ENCODE measurements at regions not wholly inside any gene's neighbourhood (a gene's known extent, or its start where the extent isn't known, plus 50 kb on each side); places are given as distances from the start of the nearest gene placed in this dataset.

DNA sequence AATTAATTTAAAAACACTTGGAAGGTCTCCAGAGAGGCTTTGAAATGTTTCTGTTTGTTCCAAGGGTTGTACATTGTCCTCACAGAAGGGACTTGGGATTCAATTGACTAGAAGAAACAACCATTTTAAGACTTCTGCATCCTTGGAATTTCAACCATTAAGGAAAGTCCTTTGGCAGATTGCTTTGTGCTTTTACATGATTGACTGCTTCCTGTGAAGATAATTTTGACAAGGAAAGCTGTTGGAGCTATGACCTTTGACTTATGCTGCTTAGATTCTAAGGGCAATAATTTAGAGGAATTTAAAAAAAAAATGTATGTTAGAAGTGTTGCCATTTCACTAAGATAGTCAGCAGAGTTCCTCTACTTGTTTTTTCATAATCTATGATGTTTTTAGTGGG lies 483.9 kb upstream of the TBL1XR1 start:
- H3K4me3 ChIP-seq (replicated peaks; ENCODE audit: low read depth, low read length) = no peak overlapping the region
- no peak for DNase-seq (ENCODE audit: low read depth)
- TF ChIP-seq, protein P1, sequence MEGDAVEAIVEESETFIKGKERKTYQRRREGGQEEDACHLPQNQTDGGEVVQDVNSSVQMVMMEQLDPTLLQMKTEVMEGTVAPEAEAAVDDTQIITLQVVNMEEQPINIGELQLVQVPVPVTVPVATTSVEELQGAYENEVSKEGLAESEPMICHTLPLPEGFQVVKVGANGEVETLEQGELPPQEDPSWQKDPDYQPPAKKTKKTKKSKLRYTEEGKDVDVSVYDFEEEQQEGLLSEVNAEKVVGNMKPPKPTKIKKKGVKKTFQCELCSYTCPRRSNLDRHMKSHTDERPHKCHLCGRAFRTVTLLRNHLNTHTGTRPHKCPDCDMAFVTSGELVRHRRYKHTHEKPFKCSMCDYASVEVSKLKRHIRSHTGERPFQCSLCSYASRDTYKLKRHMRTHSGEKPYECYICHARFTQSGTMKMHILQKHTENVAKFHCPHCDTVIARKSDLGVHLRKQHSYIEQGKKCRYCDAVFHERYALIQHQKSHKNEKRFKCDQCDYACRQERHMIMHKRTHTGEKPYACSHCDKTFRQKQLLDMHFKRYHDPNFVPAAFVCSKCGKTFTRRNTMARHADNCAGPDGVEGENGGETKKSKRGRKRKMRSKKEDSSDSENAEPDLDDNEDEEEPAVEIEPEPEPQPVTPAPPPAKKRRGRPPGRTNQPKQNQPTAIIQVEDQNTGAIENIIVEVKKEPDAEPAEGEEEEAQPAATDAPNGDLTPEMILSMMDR (IDR thresholded peaks at IDR 0.05; ENCODE audit: low read length, missing control alignments) = no peak

DNA sequence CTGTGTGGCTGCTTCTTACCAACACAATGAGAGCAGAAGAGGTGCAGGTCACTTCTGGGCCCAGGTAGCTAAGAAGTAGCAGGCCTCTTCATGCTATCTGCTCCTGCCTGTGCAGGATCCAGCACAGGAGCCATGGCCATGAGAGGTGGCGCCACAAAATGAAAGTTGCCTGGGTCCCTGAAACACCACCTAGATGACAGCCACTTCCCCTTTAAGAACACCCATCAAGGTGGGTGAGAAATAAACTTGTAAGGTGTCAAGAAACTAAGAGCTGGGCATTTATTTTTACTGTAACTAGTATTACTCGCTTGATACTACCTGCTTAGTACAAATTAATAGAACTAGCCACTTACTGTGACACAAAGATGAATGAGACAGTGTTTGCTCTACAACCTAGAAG lies 484.6 kb upstream of the TBL1XR1 start:
- TF ChIP-seq, protein P1 (IDR thresholded peaks at IDR 0.05; ENCODE audit: low read length, missing control alignments) = no peak
- no peak for DNase-seq (ENCODE audit: low read depth)
- H3K4me3 ChIP-seq (replicated peaks; ENCODE audit: low read depth, low read length) = no peak overlapping the region

DNA sequence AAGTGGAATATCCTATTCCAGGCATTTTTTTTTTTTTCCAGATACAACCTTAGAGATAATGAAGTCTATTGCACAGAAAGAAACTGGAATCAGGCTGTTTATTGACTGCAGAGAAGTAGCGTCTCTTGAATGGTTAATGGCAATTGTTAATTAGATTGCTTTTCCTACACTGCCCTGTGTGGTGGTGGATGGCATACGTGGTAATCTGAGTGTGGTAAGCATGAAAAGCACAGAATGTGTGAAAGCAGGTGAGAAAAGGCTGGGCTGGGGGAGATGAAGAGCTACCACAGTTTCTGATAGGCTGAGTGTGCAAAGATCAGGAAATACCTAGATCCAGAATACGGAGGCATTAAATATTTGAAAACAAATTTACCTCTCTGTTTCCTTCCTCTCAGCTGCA lies 486.3 kb upstream of the TBL1XR1 start:
- TF ChIP-seq, protein P1 (IDR thresholded peaks at IDR 0.05; ENCODE audit: low read length, missing control alignments) = no peak
- DNase-seq (ENCODE audit: low read depth) = no peak
- H3K4me3 ChIP-seq (replicated peaks; ENCODE audit: low read depth, low read length) = no peak overlapping the region

DNA sequence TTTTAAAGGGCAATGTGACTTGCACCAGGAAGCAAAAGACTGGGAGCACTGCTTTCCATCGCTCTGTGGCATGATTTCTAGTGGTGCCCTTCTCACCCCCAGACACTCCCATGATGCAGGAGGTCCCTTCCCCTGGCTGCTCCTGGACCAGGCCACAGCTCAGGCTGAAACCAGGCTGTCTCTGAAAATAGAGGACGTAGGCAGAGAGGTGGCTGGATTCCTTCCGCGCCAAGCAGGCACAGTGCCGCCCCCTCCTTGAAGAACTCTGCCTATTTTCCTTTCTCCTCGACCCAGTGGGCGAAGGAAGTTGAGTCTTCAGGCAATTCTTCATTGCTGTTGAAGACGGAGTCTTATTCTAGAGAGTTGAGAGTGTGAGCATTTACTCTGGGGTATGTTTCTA lies 489.4 kb upstream of the TBL1XR1 start:
- TF ChIP-seq, protein P1 (IDR thresholded peaks at IDR 0.05; ENCODE audit: low read length, missing control alignments) = no peak
- no peak overlapping the region for H3K4me3 ChIP-seq (replicated peaks; ENCODE audit: low read depth, low read length)
- DNase-seq (ENCODE audit: low read depth) = no peak

DNA sequence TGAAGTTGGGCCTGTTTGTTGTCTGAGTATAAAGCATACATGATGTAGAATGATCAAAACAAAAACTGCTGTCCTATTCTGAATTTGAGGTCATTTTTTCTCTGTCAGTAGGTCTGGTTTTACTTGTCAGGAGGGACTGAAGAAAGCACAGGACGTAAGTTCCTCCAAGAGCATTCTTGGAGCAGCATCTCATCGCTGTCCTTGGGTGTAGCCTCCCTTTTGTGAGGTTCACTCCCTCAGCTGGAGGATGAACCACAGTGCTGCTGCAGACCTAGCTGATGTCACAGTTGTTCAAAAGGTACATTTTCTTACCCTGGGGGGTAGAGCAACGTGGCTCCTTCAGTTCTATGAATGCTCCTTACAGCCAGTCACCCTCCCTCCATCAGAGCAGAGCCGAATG lies 490.0 kb upstream of the TBL1XR1 start:
- no peak for DNase-seq (ENCODE audit: low read depth)
- TF ChIP-seq, protein P1 (IDR thresholded peaks at IDR 0.05; ENCODE audit: low read length, missing control alignments) = no peak
- H3K4me3 ChIP-seq (replicated peaks; ENCODE audit: low read depth, low read length) = no peak overlapping the region

- H3K4me3 ChIP-seq (replicated peaks; ENCODE audit: low read depth, low read length) = no peak overlapping the region
- no peak for DNase-seq (ENCODE audit: low read depth)
- TF ChIP-seq, protein P1 (IDR thresholded peaks at IDR 0.05; ENCODE audit: low read length, missing control alignments) = no peak
These were observed 490.9 kb upstream of the TBL1XR1 start for GRCh38 chr3:177688152-177688551.

- no peak for DNase-seq (ENCODE audit: low read depth)
- H3K4me3 ChIP-seq (replicated peaks; ENCODE audit: low read depth, low read length) = no peak overlapping the region
- TF ChIP-seq, protein P1 (IDR thresholded peaks at IDR 0.05; ENCODE audit: low read length, missing control alignments) = no peak
These were observed 491.8 kb upstream of the TBL1XR1 start for GRCh38 chr3:177689077-177689476.

All from fibroblast of pulmonary artery (primary cell).